Astrocyte (in vitro differentiated cells and primary cell): ENCODE measurements at regions not wholly inside any gene's neighbourhood (a gene's known extent, or its start where the extent isn't known, plus 50 kb on each side); places are given as distances from the start of the nearest gene placed in this dataset.

Experiments
- DNase-seq: peaks from one replicate; pipeline ENCODE4 v3.0.0-alpha.2; 2010; ENCODE audit warnings: low read depth
- FAIRE-seq: peaks from 2 replicates; lab custom pipeline; 2011; peaks lifted over from hg19 to GRCh38; lab: Jason Lieb, UNC
- H2AFZ ChIP-seq: 2 replicates; pipeline ENCODE4 v1.6.0; 2012; ENCODE audit warnings: low read depth, low read length, inconsistent platforms
- H3K27ac ChIP-seq: 2 replicates; pipeline ENCODE4 v1.5.1; 2011; ENCODE audit warnings: low read depth, low read length, inconsistent platforms
- H3K27me3 ChIP-seq: 2 replicates; pipeline ENCODE4 v1.6.0; 2011; ENCODE audit warnings: low read length, inconsistent platforms; ENCODE audit not compliant: insufficient read depth
- H3K36me3 ChIP-seq: 2 replicates; pipeline ENCODE4 v1.5.1; 2011; ENCODE audit warnings: low read length, inconsistent platforms; ENCODE audit not compliant: insufficient read depth
- H3K4me1 ChIP-seq: 2 replicates; pipeline ENCODE4 v1.5.1; 2011; ENCODE audit warnings: low read length, inconsistent platforms; ENCODE audit not compliant: insufficient read depth
- H3K4me2 ChIP-seq: 2 replicates; pipeline ENCODE4 v1.6.0; 2012; ENCODE audit warnings: low read length, inconsistent platforms
- H3K4me3 ChIP-seq: 2 replicates; pipeline ENCODE4 v1.5.1; 2011; ENCODE audit warnings: low read depth, mild to moderate bottlenecking, low read length, inconsistent platforms; ENCODE audit not compliant: insufficient read depth
- H3K79me2 ChIP-seq: 2 replicates; pipeline ENCODE4 v1.6.0; 2012; ENCODE audit warnings: mild to moderate bottlenecking, low read length, inconsistent platforms; ENCODE audit not compliant: insufficient read depth
- H3K9ac ChIP-seq: 2 replicates; pipeline ENCODE4 v1.6.0; 2012; ENCODE audit warnings: mild to moderate bottlenecking, low read length, inconsistent platforms
- H3K9me3 ChIP-seq: 2 replicates; pipeline ENCODE4 v1.5.1; 2012; ENCODE audit warnings: low read depth, mild to moderate bottlenecking, low read length, inconsistent platforms; ENCODE audit not compliant: insufficient read depth
- H4K20me1 ChIP-seq: 2 replicates; pipeline ENCODE4 v1.6.0; 2012; ENCODE audit warnings: low read length, inconsistent platforms; ENCODE audit not compliant: insufficient read depth
- H3K27ac Mint-ChIP-seq: one replicate; pipeline ENCODE4 v1.8.0; 2021; ENCODE audit warnings: mild to moderate bottlenecking, mixed read lengths; ENCODE audit not compliant: unreplicated experiment
- H3K27me3 Mint-ChIP-seq: one replicate; pipeline ENCODE4 v1.8.0; 2021; ENCODE audit warnings: low read depth, mixed read lengths; ENCODE audit not compliant: unreplicated experiment
- H3K36me3 Mint-ChIP-seq: one replicate; pipeline ENCODE4 v1.8.0; 2021; ENCODE audit warnings: low read depth, mixed read lengths; ENCODE audit not compliant: unreplicated experiment
- H3K4me1 Mint-ChIP-seq: one replicate; pipeline ENCODE4 v1.8.0; 2021; ENCODE audit warnings: low read depth, mixed read lengths; ENCODE audit not compliant: unreplicated experiment
- H3K4me3 Mint-ChIP-seq: one replicate; pipeline ENCODE4 v1.8.0; 2021; ENCODE audit warnings: mild to moderate bottlenecking, moderate library complexity, mixed read lengths; ENCODE audit not compliant: unreplicated experiment
- H3K9me3 Mint-ChIP-seq: one replicate; pipeline ENCODE4 v1.8.0; 2021; ENCODE audit warnings: mild to moderate bottlenecking, mixed read lengths; ENCODE audit not compliant: unreplicated experiment
- EZH2 ChIP-seq: IDR thresholded peaks from 2 replicates; pipeline ENCODE4 v1.6.1; 2012; ENCODE audit warnings: mild to moderate bottlenecking, low read length, inconsistent platforms; ENCODE audit not compliant: insufficient read depth
- TF ChIP-seq, protein P1 (sequence below): IDR thresholded peaks from 2 replicates; pipeline ENCODE4 v1.5.1; 2011; ENCODE audit warnings: low read depth, mild to moderate bottlenecking, inconsistent platforms, low read length, moderate library complexity; ENCODE audit not compliant: insufficient read depth

DNA sequence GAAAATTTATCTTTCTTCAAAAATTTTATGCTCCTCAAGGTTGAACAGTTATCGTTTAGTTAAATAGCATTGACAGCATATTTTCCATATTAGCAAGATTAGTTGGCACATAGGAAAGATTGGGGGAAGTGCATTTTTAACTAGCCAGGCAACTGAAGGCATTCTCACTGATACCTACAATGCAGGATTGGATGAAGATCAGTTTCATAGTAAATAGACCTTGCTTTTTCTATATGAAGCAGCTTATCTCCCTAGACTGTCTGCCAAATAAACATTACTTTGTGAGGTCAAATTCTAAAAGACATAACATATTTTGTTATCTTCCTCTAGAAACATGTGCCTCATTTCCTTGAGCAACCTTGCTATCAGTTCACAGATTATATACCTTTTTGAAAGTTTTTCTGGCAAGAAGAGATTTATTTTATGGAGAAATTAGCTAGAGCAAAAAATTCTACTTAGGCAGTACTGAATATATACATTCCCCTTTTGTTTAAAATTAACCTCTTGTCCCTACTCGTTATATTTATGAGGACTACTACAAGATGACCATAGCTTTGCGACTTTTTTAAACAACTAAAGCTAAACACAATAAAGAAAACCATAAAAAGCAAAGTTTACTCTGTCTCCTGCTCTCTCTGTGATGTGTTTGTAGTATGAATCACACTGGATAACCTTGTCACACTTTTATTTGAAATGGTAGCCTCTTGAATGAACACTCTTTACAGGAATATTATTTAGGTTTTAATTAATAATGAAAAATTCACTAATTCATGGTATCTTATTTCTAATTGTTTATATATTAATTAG, 654.9 kb upstream of the TBL1XR1 start:
- Histone ChIP-seq H3K27ac (no peak overlapping the region), H3K4me2 (peak overlapping the region; percentile 14), H3K9me3 (no peaks in the 10 kb centered on the region), H3K4me3 (no peak overlapping the region), H3K9ac (no peak overlapping the region), H3K4me1 (peaks cover 7% of the 10 kb centered on the region), H3K79me2 (no peaks in the 10 kb centered on the region), H2AFZ (no peak overlapping the region), H3K27me3 (no peaks in the 10 kb centered on the region), H4K20me1 (no peaks in the 10 kb centered on the region), H3K36me3 (no peaks in the 10 kb centered on the region)
- H3K4me1 Mint-ChIP-seq = peaks cover 11% of the 10 kb centered on the region
- TF ChIP-seq, protein P1, sequence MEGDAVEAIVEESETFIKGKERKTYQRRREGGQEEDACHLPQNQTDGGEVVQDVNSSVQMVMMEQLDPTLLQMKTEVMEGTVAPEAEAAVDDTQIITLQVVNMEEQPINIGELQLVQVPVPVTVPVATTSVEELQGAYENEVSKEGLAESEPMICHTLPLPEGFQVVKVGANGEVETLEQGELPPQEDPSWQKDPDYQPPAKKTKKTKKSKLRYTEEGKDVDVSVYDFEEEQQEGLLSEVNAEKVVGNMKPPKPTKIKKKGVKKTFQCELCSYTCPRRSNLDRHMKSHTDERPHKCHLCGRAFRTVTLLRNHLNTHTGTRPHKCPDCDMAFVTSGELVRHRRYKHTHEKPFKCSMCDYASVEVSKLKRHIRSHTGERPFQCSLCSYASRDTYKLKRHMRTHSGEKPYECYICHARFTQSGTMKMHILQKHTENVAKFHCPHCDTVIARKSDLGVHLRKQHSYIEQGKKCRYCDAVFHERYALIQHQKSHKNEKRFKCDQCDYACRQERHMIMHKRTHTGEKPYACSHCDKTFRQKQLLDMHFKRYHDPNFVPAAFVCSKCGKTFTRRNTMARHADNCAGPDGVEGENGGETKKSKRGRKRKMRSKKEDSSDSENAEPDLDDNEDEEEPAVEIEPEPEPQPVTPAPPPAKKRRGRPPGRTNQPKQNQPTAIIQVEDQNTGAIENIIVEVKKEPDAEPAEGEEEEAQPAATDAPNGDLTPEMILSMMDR = no peak
- no peak for TF ChIP-seq EZH2
- H3K9me3 Mint-ChIP-seq = peaks cover 6% of the 10 kb centered on the region
- H3K27ac Mint-ChIP-seq = no peak overlapping the region
- DNase-seq (peak; percentile 55), FAIRE-seq (no peak)
- no peaks in the 10 kb centered on the region for H3K27me3 Mint-ChIP-seq
- H3K36me3 Mint-ChIP-seq = no peaks in the 10 kb centered on the region
- no peak overlapping the region for H3K4me3 Mint-ChIP-seq

DNA sequence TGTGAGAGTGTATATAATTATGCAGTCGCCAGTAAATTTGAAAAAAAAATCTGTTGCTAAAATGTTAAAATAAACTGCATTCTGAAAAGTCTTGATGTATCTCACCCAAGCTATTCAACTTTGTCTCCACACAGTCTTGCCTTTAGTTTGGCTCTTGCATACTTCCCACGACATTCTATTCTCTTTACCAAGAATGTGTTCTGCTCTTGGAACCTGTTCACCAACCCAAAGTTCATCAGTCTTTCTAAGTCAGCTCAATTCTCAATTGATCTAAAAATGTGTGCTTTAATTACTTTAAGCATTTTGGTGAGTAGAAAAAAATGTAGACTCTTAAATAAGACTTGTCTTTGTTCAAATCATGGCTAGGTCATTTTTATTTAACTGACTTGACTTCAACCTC, 657.7 kb upstream of the TBL1XR1 start:
- no peaks in the 10 kb centered on the region for H3K79me2 ChIP-seq
- H3K4me1 ChIP-seq = peaks cover 7% of the 10 kb centered on the region
- Mint-ChIP-seq H3K27me3 (no peaks in the 10 kb centered on the region), H3K4me3 (no peak overlapping the region), H3K27ac (no peak overlapping the region), H3K9me3 (peaks cover 16% of the 10 kb centered on the region), H3K4me1 (peaks cover 11% of the 10 kb centered on the region), H3K36me3 (peaks cover 3% of the 10 kb centered on the region)
- no peak overlapping the region for H3K4me2 ChIP-seq
- no peak overlapping the region for H3K9ac ChIP-seq
- H3K36me3 ChIP-seq = no peaks in the 10 kb centered on the region
- TF ChIP-seq, protein P1 = no peak
- no peak for TF ChIP-seq EZH2
- no peak overlapping the region for H3K27ac ChIP-seq
- no peaks in the 10 kb centered on the region for H3K9me3 ChIP-seq
- DNase-seq (peak; percentile 76), FAIRE-seq (peak; percentile 73)
- no peaks in the 10 kb centered on the region for H3K27me3 ChIP-seq
- H4K20me1 ChIP-seq = no peaks in the 10 kb centered on the region
- H2AFZ ChIP-seq = no peak overlapping the region
- H3K4me3 ChIP-seq = no peak overlapping the region

DNA sequence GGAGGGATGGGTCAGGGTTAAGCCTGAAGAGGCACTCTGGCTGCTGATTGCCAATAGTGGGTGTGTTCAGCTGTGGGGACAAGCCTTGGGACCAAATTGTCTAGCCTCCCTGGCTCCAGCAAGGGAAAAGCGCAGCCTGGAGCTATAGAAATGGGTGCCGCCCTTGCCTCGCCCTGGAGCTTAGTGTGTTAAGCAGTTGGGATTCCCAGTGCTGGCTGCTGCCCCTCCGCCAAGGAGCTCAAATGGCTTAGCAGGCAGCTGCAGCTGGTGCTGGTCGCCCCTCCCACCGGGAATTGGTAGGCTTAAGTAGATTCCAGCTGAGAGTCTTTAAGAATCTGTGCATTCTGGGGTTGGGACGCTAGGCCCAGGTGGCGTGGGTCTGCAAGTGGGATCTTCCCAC, 662.9 kb upstream of the TBL1XR1 start:
- no peak overlapping the region for H3K27ac Mint-ChIP-seq

More for the DNA sequence above, 662.9 kb upstream of the TBL1XR1 start:
- no peak for DNase-seq
- Histone ChIP-seq H3K9me3 (no peaks in the 10 kb centered on the region), H2AFZ (no peak overlapping the region), H3K4me1 (no peaks in the 10 kb centered on the region), H3K36me3 (no peaks in the 10 kb centered on the region), H3K4me2 (no peak overlapping the region), H3K79me2 (no peaks in the 10 kb centered on the region), H3K27ac (no peak overlapping the region), H4K20me1 (no peaks in the 10 kb centered on the region), H3K9ac (no peak overlapping the region), H3K27me3 (no peaks in the 10 kb centered on the region), H3K4me3 (no peak overlapping the region)
- Mint-ChIP-seq H3K4me3 (no peak overlapping the region), H3K36me3 (peaks cover 3% of the 10 kb centered on the region), H3K4me1 (peaks cover 4% of the 10 kb centered on the region), H3K9me3 (peaks cover 20% of the 10 kb centered on the region), H3K27me3 (no peaks in the 10 kb centered on the region)
- TF ChIP-seq EZH2 = no peak
- TF ChIP-seq, protein P1 = no peak
- FAIRE-seq = no peak
